GM23248 (cell line): ENCODE measurements at regions not wholly inside any gene's neighbourhood (a gene's known extent, or its start where the extent isn't known, plus 50 kb on each side); places are given as distances from the start of the nearest gene placed in this dataset.

ENCODE experiments used
- DNase-seq: peaks from one replicate; pipeline ENCODE4 v3.0.0-alpha.2; 2015
- H2AFZ ChIP-seq: fragments of 200-600 bp; sonication (generic); 2 replicates; pipeline ENCODE4 v1.6.1; 2016; ENCODE audit warnings: antibody characterized with exemption
- H3F3A ChIP-seq: fragments of 200-600 bp; sonication (generic); 2 replicates; pipeline ENCODE4 v1.6.1; 2016; ENCODE audit warnings: mild to moderate bottlenecking, antibody characterized with exemption, mixed run types; ENCODE audit not compliant: insufficient read depth
- H3K27ac ChIP-seq: fragments of 200-600 bp; sonication (generic); 2 replicates; pipeline ENCODE4 v1.5.1; 2016; ENCODE audit warnings: mild to moderate bottlenecking
- H3K27me3 ChIP-seq: fragments of 200-600 bp; sonication (generic); replicated peaks from 2 replicates; pipeline ENCODE4 v1.6.1; 2016; ENCODE audit warnings: mild to moderate bottlenecking; ENCODE audit not compliant: insufficient read depth
- H3K36me3 ChIP-seq: fragments of 200-600 bp; sonication (generic); 2 replicates; pipeline ENCODE4 v1.6.1; 2016; ENCODE audit warnings: low read depth, mild to moderate bottlenecking
- H3K4me1 ChIP-seq: fragments of 200-600 bp; sonication (generic); 2 replicates; pipeline ENCODE4 v1.6.1; 2016; ENCODE audit warnings: mild to moderate bottlenecking; ENCODE audit not compliant: insufficient read depth
- H3K4me2 ChIP-seq: fragments of 200-600 bp; sonication (generic); one replicate; pipeline ENCODE4 v1.6.1; 2016; ENCODE audit warnings: mild to moderate bottlenecking; ENCODE audit not compliant: unreplicated experiment
- H3K4me3 ChIP-seq: fragments of 200-600 bp; sonication (generic); 2 replicates; pipeline ENCODE4 v1.5.1; 2016; ENCODE audit warnings: mild to moderate bottlenecking
- H3K79me2 ChIP-seq: fragments of 200-600 bp; sonication (generic); 2 replicates; pipeline ENCODE4 v1.6.1; 2016; ENCODE audit warnings: mild to moderate bottlenecking; ENCODE audit not compliant: insufficient read depth
- H3K9ac ChIP-seq: fragments of 200-600 bp; sonication (generic); 2 replicates; pipeline ENCODE4 v1.6.1; 2016; ENCODE audit warnings: mild to moderate bottlenecking
- H3K9me2 ChIP-seq: fragments of 200-600 bp; sonication (generic); 2 replicates; pipeline ENCODE4 v1.6.1; 2016; ENCODE audit warnings: mixed run types, mild to moderate bottlenecking, moderate library complexity; ENCODE audit not compliant: insufficient read depth
- H3K9me3 ChIP-seq: fragments of 200-600 bp; sonication (generic); one replicate; pipeline ENCODE4 v1.6.1; 2017; ENCODE audit warnings: low read depth
- H4K20me1 ChIP-seq: fragments of 200-600 bp; sonication (generic); 2 replicates; pipeline ENCODE4 v1.6.0; 2016; ENCODE audit not compliant: insufficient read depth
- EZH2 ChIP-seq: fragments of 200-600 bp; sonication (generic); IDR thresholded peaks from 2 replicates; pipeline ENCODE4 v1.6.1; 2018; ENCODE audit warnings: antibody characterized with exemption, mild to moderate bottlenecking; ENCODE audit not compliant: insufficient read depth, poor library complexity, severe bottlenecking
- EZH2phosphoT487 ChIP-seq: fragments of 200-600 bp; sonication (generic); IDR thresholded peaks from 2 replicates; pipeline ENCODE4 v1.6.1; 2018; ENCODE audit warnings: antibody characterized with exemption, moderate library complexity, mild to moderate bottlenecking, low read depth; ENCODE audit not compliant: insufficient read depth
- WGBS, 2 experiments: methylation state at CpG; one replicate each; pipeline ENCODE4 v1.1.6; 2015 to 2017; ENCODE audit warnings: low lambda C conversion rate in 2 of 2, low coverage in 1 of 2; ENCODE audit errors: missing lambda C conversion rate in 2 of 2; 5-methylcytosine and 5-hydroxymethylcytosine counted together
- in situ Hi-C: fragments of 300-500 bp; cut with MboI; formaldehyde crosslinking; loops from 2 replicates; pipeline ENCODE4 v1.15.0; 2020

- Histone ChIP-seq H3K4me2 (no peak overlapping the region), H4K20me1 (no peaks in the 10 kb centered on the region)
- in situ Hi-C loops: no loop called here
Observed at GRCh38 chr13:62022369-62022768, 606.7 kb upstream of the PCDH20 start.

GRCh38 chr13:62019858-62020257, 604.2 kb upstream of the PCDH20 start:
- H3K4me3 ChIP-seq: no peak overlapping the region

More at GRCh38 chr13:62022369-62022768, 606.7 kb upstream of the PCDH20 start:
- Histone ChIP-seq H2AFZ (no peak overlapping the region), H3K36me3 (no peaks in the 10 kb centered on the region), H3F3A (no peaks in the 10 kb centered on the region), H3K4me1 (no peaks in the 10 kb centered on the region), H3K9me3 (no peaks in the 10 kb centered on the region), H3K79me2 (no peaks in the 10 kb centered on the region), H3K4me3 (no peak overlapping the region), H3K27ac (no peak overlapping the region), H3K27me3 (no peaks in the 10 kb centered on the region), H3K9ac (no peak overlapping the region), H3K9me2 (no peaks in the 10 kb centered on the region)
- DNase-seq: no peak
- 0 to 3% methylated on average over 1 of the region's 1 CpG for WGBS, 2 experiments
- TF ChIP-seq EZH2phosphoT487 (no peak), EZH2 (no peak)

GRCh38 chr13:62014299-62014698, 598.6 kb upstream of the PCDH20 start:
- Histone ChIP-seq H3K79me2 (no peaks in the 10 kb centered on the region), H3K9ac (no peak overlapping the region), H3K9me3 (no peaks in the 10 kb centered on the region), H3K4me2 (no peak overlapping the region), H3K27me3 (no peaks in the 10 kb centered on the region), H4K20me1 (no peaks in the 10 kb centered on the region), H3F3A (no peaks in the 10 kb centered on the region), H3K4me1 (no peaks in the 10 kb centered on the region), H3K27ac (no peak overlapping the region), H3K4me3 (no peak overlapping the region), H3K9me2 (no peaks in the 10 kb centered on the region), H2AFZ (no peak overlapping the region), H3K36me3 (no peaks in the 10 kb centered on the region)
- no peak for DNase-seq
- TF ChIP-seq EZH2 (no peak), EZH2phosphoT487 (no peak)
- 27 to 29% methylated on average over 3 of the region's 3 CpGs for WGBS, 2 experiments
- in situ Hi-C loops: no loop called here

More at GRCh38 chr13:62019858-62020257, 604.2 kb upstream of the PCDH20 start:
- H4K20me1 ChIP-seq: no peaks in the 10 kb centered on the region
- no peaks in the 10 kb centered on the region for H3K4me1 ChIP-seq
- H3F3A ChIP-seq: no peaks in the 10 kb centered on the region
- H3K9ac ChIP-seq: no peak overlapping the region
- no peaks in the 10 kb centered on the region for H3K9me3 ChIP-seq
- TF ChIP-seq EZH2phosphoT487 (no peak), EZH2 (no peak)
- H3K27ac ChIP-seq: no peak overlapping the region
- H3K4me2 ChIP-seq: no peak overlapping the region
- H3K27me3 ChIP-seq: no peaks in the 10 kb centered on the region
- in situ Hi-C loops: no loop called here
- no peak overlapping the region for H2AFZ ChIP-seq
- H3K79me2 ChIP-seq: no peaks in the 10 kb centered on the region
- H3K36me3 ChIP-seq: no peaks in the 10 kb centered on the region
- no peak for DNase-seq
- no peaks in the 10 kb centered on the region for H3K9me2 ChIP-seq

- H3K36me3 ChIP-seq: no peaks in the 10 kb centered on the region
- H3K4me3 ChIP-seq: no peak overlapping the region
- no peak overlapping the region for H3K9ac ChIP-seq
- H3K27me3 ChIP-seq: no peaks in the 10 kb centered on the region
- WGBS, 2 experiments: 15 to 18% methylated on average over 2 of the region's 2 CpGs
- no peak overlapping the region for H3K4me2 ChIP-seq
- H3K9me2 ChIP-seq: no peaks in the 10 kb centered on the region
- no peaks in the 10 kb centered on the region for H4K20me1 ChIP-seq
- H3F3A ChIP-seq: no peaks in the 10 kb centered on the region
- TF ChIP-seq EZH2 (no peak), EZH2phosphoT487 (no peak)
- no peak overlapping the region for H2AFZ ChIP-seq
- no peaks in the 10 kb centered on the region for H3K79me2 ChIP-seq
- no peak overlapping the region for H3K27ac ChIP-seq
- H3K9me3 ChIP-seq: peaks cover 3% of the 10 kb centered on the region
- no peak for DNase-seq
- in situ Hi-C loops: no loop called here
- no peaks in the 10 kb centered on the region for H3K4me1 ChIP-seq
Observed at GRCh38 chr13:62003452-62003851, 587.8 kb upstream of the PCDH20 start.

- no peaks in the 10 kb centered on the region for H3K9me3 ChIP-seq
- in situ Hi-C loops: no loop called here
- H4K20me1 ChIP-seq: no peaks in the 10 kb centered on the region
- H3K27me3 ChIP-seq: no peaks in the 10 kb centered on the region
- TF ChIP-seq EZH2phosphoT487 (no peak), EZH2 (no peak)
- no peaks in the 10 kb centered on the region for H3K4me1 ChIP-seq
- H3K4me3 ChIP-seq: no peak overlapping the region
- no peaks in the 10 kb centered on the region for H3K36me3 ChIP-seq
- H3K79me2 ChIP-seq: no peaks in the 10 kb centered on the region
- H3K4me2 ChIP-seq: no peak overlapping the region
- H3K9ac ChIP-seq: no peak overlapping the region
- 0 to 9% methylated on average over 1 of the region's 1 CpG for WGBS, 2 experiments
- H2AFZ ChIP-seq: no peak overlapping the region
- no peaks in the 10 kb centered on the region for H3F3A ChIP-seq
- H3K9me2 ChIP-seq: no peaks in the 10 kb centered on the region
- DNase-seq: no peak
- H3K27ac ChIP-seq: no peak overlapping the region
Observed at GRCh38 chr13:61994174-61994573, 578.5 kb upstream of the PCDH20 start.
